GM12891 (cell line): ENCODE measurements at regions not wholly inside any gene's neighbourhood (a gene's known extent, or its start where the extent isn't known, plus 50 kb on each side); places are given as distances from the start of the nearest gene placed in this dataset.

Experiments
- PAX5 ChIP-seq: IDR thresholded peaks from 2 replicates; pipeline ENCODE4 v1.6.1; 2011; ENCODE audit warnings: low read length, moderate library complexity, mild to moderate bottlenecking; ENCODE audit not compliant: insufficient read depth, severe bottlenecking
- POLR2A ChIP-seq: IDR thresholded peaks from 2 replicates; pipeline ENCODE4 v1.6.1; 2011; ENCODE audit warnings: low read depth, low read length, control low read depth
- POLR2AphosphoS5 ChIP-seq: IDR thresholded peaks from 2 replicates; pipeline ENCODE4 v1.6.1; 2011; ENCODE audit warnings: low read depth, low read length, control low read depth

DNA sequence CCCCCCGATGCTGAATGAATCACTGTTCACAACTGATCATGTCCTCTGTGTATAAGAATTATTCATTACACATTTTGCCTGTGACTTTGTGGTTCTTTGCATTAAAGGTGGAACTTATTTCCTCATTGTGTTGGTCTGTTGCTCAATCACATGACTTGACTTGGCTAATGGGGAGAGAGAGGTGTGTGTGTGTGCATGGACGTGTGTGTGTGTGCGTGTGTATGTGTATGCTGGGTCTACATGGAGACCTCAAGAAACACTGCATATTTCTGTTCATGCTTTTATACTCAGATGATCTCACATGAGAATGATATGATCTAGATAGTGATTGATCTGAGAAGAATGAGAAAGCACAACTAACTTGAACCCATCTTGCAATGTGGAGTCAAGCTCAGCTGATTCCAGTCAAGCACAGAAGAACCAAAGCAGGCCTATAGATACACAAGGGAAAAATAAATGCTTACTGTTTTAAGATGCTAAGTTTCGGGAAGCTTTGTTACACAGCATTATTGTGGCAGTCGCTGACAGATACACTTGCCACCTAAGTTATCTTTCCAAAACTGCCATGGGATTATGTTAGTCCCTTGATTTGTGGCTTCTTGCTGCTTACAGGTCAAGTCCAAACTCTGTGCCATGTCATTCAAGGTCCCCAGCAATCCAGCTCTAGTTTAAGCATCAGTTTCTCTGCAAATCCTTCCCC, 167.9 kb upstream of the ZFHX3 start:
- no peak for TF ChIP-seq PAX5
- no peak for TF ChIP-seq POLR2AphosphoS5
- TF ChIP-seq POLR2A, result no peak
